Tibial nerve (tissue), 4 donors: ENCODE measurements at regions not wholly inside any gene's neighbourhood (a gene's known extent, or its start where the extent isn't known, plus 50 kb on each side); places are given as distances from the start of the nearest gene placed in this dataset.

Source experiments
- DNase-seq, 2 donors: peaks; one replicate each; pipeline ENCODE4 v3.0.0-alpha.2; 2019; ENCODE audit warnings: low spot score in 2 of 2
- H3K27ac ChIP-seq, 4 donors: fragments of 200-600 bp; sonication (generic) in 3 of 4; one replicate each; pipeline ENCODE4 v1.5.1; 2017 to 2019; ENCODE audit warnings: mild to moderate bottlenecking in 1 of 4
- H3K27me3 ChIP-seq, 2 donors: fragments of 200-600 bp; sonication (generic) in 1 of 2; one replicate each; pipeline versions ENCODE4 v1.5.1 to v1.6.0; 2017 to 2019
- H3K36me3 ChIP-seq, 3 donors: fragments of 200-600 bp; sonication (generic); one replicate each; pipeline ENCODE4 v1.5.1; 2018 to 2019
- H3K4me1 ChIP-seq, 4 donors: fragments of 200-600 bp; sonication (generic) in 3 of 4; one replicate each; pipeline ENCODE4 v1.5.1; 2017 to 2019
- H3K4me3 ChIP-seq, 4 donors: fragments of 200-600 bp; sonication (generic) in 3 of 4; one replicate each; pipeline ENCODE4 v1.5.1; 2017 to 2019; ENCODE audit warnings: mild to moderate bottlenecking in 1 of 4, moderate library complexity in 1 of 4
- H3K9me3 ChIP-seq, 4 donors: fragments of 200-600 bp; sonication (generic) in 3 of 4; one replicate each; pipeline ENCODE4 v1.5.1; 2017 to 2019
- EP300 ChIP-seq, 2 donors: sonication (generic); formaldehyde crosslinking; IDR thresholded peaks; one replicate each; pipeline ENCODE4 v1.6.1; 2017; ENCODE audit warnings: antibody characterized with exemption in 2 of 2, mild to moderate bottlenecking in 1 of 2
- POLR2A ChIP-seq, 2 donors: fragments of 450-650 bp; IDR thresholded peaks; one replicate each; pipeline ENCODE4 v1.6.1; 2017; ENCODE audit warnings: antibody characterized with exemption in 2 of 2, mild to moderate bottlenecking in 2 of 2, moderate library complexity in 2 of 2
- WGBS, 2 donors: methylation state at CpG; one replicate each; pipeline ENCODE4 v1.1.5; 2018; 5-methylcytosine and 5-hydroxymethylcytosine counted together
- TF ChIP-seq, protein P1 (sequence below), 5 experiments: fragments of 200-600 bp in 3 of 5; fragments of 450-650 bp in 2 of 5; sonication (generic) in 3 of 5; IDR thresholded peaks; one replicate each; pipeline ENCODE4 v1.5.1; 2016 to 2019; ENCODE audit warnings: antibody characterized with exemption in 5 of 5, mild to moderate bottlenecking in 3 of 5, moderate library complexity in 2 of 5

DNA sequence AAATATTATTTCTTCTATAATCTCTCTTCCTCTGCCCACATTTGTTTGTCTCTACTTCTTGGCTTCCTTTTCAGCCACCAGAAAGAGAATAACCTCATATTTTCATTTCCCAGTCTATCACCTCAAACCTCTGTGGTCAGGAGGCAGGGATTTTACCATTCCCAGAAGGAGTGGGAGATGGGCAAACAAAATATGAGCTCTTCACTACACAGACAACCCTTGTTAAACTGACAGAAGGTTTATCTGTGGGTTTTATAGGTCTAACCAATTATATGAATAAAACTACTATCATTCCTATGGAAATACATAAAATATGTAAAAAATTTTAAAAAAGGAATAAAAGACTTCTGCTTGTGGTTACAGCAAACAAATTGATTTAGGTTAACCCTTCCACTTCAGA lies 160.0 kb upstream of the TRPC6 start:
- TF ChIP-seq POLR2A (IDR thresholded peaks at IDR 0.05), result no peak
- no peak for TF ChIP-seq EP300 (IDR thresholded peaks at IDR 0.05)
- TF ChIP-seq, protein P1, sequence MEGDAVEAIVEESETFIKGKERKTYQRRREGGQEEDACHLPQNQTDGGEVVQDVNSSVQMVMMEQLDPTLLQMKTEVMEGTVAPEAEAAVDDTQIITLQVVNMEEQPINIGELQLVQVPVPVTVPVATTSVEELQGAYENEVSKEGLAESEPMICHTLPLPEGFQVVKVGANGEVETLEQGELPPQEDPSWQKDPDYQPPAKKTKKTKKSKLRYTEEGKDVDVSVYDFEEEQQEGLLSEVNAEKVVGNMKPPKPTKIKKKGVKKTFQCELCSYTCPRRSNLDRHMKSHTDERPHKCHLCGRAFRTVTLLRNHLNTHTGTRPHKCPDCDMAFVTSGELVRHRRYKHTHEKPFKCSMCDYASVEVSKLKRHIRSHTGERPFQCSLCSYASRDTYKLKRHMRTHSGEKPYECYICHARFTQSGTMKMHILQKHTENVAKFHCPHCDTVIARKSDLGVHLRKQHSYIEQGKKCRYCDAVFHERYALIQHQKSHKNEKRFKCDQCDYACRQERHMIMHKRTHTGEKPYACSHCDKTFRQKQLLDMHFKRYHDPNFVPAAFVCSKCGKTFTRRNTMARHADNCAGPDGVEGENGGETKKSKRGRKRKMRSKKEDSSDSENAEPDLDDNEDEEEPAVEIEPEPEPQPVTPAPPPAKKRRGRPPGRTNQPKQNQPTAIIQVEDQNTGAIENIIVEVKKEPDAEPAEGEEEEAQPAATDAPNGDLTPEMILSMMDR (IDR thresholded peaks at IDR 0.05), result no peak
- DNase-seq, result no peak
- Histone ChIP-seq H3K27ac (no peak overlapping the region), H3K4me3 (no peak overlapping the region), H3K9me3 (no peaks in the 10 kb centered on the region), H3K4me1 (peaks cover 0 to 7% (median 0%) of the 10 kb centered on the region in 4 donors), H3K27me3 (no peaks in the 10 kb centered on the region), H3K36me3 (no peaks in the 10 kb centered on the region)

DNA sequence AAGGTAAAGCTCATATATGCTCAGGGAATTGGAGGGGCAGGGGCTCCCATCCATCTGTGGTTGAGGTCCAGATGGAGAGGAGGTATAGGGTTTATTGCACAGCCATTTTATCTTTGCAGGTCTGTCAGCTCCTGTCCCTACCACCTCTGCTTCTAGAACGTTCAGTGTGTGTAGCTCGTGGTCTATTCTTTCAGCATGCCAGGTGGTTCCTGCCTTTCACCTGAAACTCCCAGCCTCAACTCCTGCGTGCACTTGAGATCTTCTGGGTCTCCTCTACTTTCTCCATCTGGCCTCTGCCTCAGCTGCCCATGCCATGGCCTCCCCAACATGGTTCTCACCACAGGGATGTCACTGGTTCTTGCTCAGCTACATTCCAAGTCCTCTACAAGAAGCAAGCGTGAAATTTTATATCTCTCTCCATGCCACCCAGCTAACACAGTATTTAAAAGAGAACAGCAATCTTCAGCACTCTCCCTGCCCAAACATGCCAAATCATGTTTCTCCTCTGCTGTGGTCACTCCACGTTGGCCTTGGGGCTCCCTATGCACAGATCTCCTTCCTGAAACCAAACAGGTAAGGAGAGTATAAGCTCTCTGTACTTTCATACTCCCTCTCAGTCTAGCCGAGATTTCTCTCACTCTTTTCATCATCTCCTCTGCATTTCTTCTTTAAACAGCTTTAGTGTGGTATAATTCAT lies 157.8 kb upstream of the TRPC6 start:
- no peaks in the 10 kb centered on the region for H3K9me3 ChIP-seq
- H3K4me1 ChIP-seq, result no peaks in the 10 kb centered on the region
- DNase-seq, result no peak
- no peaks in the 10 kb centered on the region for H3K27me3 ChIP-seq
- WGBS, 2 donors, result 87 to 89% methylated on average over 6 of the region's 6 CpGs
- TF ChIP-seq POLR2A (IDR thresholded peaks at IDR 0.05) (no peak), EP300 (IDR thresholded peaks at IDR 0.05) (no peak)
- TF ChIP-seq, protein P1 (IDR thresholded peaks at IDR 0.05), result no peak
- H3K27ac ChIP-seq, result no peak overlapping the region
- H3K4me3 ChIP-seq, result no peak overlapping the region
- no peaks in the 10 kb centered on the region for H3K36me3 ChIP-seq

DNA sequence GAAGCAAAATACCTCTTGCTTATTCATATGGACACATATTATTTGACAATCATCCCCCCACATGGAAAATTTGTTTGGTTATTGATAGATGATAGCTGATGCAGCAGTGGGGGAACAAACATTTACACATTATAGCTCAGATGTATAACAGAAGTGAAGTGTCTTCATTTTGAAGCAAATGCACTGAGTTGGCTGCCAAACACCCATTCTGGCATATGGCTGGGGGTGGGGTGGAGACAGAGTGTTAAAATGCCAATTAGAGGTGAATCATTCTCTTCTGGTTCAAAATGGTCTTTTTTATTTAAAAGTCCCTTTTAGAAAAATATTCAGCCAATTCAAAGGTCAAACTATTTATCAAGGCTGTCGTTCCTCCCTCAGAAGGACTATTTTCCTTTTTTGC lies 157.3 kb upstream of the TRPC6 start:
- H3K36me3 ChIP-seq, result no peaks in the 10 kb centered on the region
- WGBS, 2 donors, result 62% methylated on average over 1 of the region's 1 CpG
- no peak overlapping the region for H3K27ac ChIP-seq
- no peak overlapping the region for H3K4me3 ChIP-seq
- H3K4me1 ChIP-seq, result no peaks in the 10 kb centered on the region
- H3K27me3 ChIP-seq, result no peaks in the 10 kb centered on the region
- no peaks in the 10 kb centered on the region for H3K9me3 ChIP-seq
- no peak for DNase-seq
- TF ChIP-seq EP300 (IDR thresholded peaks at IDR 0.05) (no peak), POLR2A (IDR thresholded peaks at IDR 0.05) (no peak)
- TF ChIP-seq, protein P1 (IDR thresholded peaks at IDR 0.05), result no peak

DNA sequence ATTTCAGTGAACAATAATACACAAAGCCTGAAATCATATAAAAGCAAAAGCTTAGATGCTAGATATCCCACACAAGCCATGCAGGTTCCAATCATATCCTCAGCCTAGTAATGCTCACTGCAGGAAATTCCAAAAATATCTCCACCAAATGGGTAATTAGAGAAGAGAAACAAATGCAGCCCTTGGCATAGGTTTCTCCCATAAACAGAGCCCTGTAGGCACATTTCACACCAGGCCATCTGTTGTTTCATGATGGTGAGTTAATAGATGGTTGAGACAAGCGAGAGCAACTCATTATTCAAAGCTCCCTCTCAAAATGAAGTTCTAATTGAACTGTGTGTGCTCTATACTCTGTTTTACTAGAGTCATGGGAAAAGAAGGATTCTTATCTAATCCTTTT lies 154.6 kb upstream of the TRPC6 start:
- TF ChIP-seq EP300 (IDR thresholded peaks at IDR 0.05) (no peak), POLR2A (IDR thresholded peaks at IDR 0.05) (no peak)
- TF ChIP-seq, protein P1 (IDR thresholded peaks at IDR 0.05), result no peak
- 63 to 65% methylated on average over 1 of the region's 1 CpG for WGBS, 2 donors
- Histone ChIP-seq H3K9me3 (no peaks in the 10 kb centered on the region), H3K27me3 (no peaks in the 10 kb centered on the region), H3K36me3 (no peaks in the 10 kb centered on the region), H3K4me1 (no peaks in the 10 kb centered on the region), H3K27ac (no peak overlapping the region), H3K4me3 (no peak overlapping the region)
- no peak for DNase-seq

DNA sequence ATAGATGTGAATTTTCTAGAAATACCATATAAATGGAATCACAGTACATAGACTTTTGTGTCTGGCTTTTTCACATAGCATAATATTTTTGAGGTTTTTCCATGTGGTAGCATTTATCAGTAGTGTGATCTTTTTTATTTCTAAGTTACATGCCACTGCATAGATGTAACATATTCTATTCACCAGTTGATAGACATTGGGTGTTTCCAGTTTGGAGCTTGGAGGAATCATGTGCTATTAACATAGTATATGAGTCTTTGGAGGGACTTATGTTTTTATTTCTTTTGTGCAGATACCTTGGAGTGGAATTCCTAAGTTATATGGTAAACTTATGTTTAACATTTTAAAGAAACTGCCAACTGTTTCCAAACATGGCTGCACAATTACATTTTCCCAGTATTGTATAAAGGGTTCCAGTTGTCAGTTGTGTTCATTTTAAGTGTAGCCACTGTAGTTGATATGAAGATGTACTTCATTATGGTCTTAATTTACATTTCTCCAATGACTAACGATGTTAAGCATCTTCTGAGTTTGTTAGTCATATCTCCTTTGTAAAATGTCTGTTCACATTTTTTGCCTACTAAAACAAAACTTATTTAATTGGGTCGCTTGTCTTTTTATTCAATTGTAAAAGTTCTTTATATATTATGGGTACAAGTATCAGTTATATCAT lies 145.7 kb upstream of the TRPC6 start:
- H3K4me3 ChIP-seq, result no peak overlapping the region
- no peaks in the 10 kb centered on the region for H3K36me3 ChIP-seq
- no peaks in the 10 kb centered on the region for H3K9me3 ChIP-seq
- H3K27me3 ChIP-seq, result no peaks in the 10 kb centered on the region
- TF ChIP-seq, protein P1 (IDR thresholded peaks at IDR 0.05), result no peak
- TF ChIP-seq POLR2A (IDR thresholded peaks at IDR 0.05) (no peak), EP300 (IDR thresholded peaks at IDR 0.05) (no peak)
- H3K27ac ChIP-seq, result no peak overlapping the region
- no peak for DNase-seq
- WGBS, 2 donors, result 91 to 94% methylated on average over 2 of the region's 2 CpGs
- peaks cover 0 to 9% (median 0%) of the 10 kb centered on the region in 4 donors for H3K4me1 ChIP-seq
